HG03095 (cell line): ENCODE measurements at regions not wholly inside any gene's neighbourhood (a gene's known extent, or its start where the extent isn't known, plus 50 kb on each side); places are given as distances from the start of the nearest gene placed in this dataset.
"Not testable (repeated sequence)": the region's sequence is repeated elsewhere in the genome, so short reads cannot be mapped to it uniquely, and the experiment has no call there.

ENCODE experiments used
- ATAC-seq: cut with Tn5 transposase; IDR thresholded peaks from one replicate; pipeline ENCODE4 v1.9.1; 2021; ENCODE audit warnings: moderate library complexity; ENCODE audit not compliant: unreplicated experiment

GRCh38 chr13:23087880-23088279 lies 92.9 kb upstream of the SGCG start:
- ATAC-seq = no peak

DNA sequence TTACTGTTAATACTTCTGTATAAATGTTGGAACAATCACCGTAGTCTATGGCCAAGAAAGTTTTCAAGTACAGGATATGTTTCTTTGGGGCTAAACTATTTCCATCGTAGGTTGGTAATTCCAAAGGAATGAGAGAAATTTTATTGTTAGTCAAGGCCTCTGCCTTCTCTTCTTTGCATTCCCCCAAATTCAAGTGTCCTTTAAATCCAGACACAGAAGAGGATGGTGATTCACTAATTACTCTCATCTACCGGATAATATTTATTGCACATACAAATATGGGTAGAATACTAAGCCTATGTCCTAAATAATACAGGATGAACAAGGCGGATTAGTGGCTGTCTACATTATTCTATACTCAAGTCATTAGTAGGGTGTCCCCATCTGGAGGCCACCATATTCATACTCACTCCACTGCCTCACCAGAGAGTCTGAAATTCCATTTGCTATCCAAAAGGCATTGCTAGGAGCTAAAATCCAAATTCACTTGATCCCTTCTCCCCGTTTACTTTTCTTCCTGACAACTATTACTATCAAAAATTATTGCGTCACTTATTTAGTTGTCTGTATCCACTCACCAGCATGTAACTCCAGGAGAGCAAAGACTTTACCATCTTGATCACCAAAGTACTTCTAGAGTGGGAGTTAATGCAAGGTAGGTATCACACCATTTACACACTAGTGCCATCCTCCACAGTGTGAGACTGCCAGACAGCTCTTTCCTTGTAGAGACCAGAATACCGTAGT lies 82.4 kb upstream of the SGCG start:
- ATAC-seq = no peak

- no peak for ATAC-seq
These were observed 75.7 kb upstream of the SGCG start for GRCh38 chr13:23105051-23105450.

GRCh38 chr13:23107665-23108064 lies 73.1 kb upstream of the SGCG start:
- no peak for ATAC-seq

DNA sequence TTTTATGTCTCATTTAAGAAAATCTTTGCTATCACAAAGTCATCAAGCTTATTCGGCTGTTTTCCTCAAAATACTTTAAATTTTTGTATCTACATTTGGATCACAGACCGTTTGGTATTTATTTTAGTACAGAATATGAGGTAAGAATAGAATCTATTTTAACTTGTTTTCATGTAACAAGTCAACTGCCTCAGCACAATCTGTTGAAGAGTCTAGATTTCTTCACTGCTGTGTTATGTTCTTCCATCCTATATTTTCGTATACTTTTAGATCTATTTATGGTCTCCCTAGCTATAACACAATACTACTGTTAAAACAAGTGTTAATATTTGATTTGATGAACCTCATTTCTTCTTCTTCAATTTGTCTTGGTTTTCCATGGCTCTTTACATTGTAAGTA lies 61.6 kb upstream of the SGCG start:
- ATAC-seq = no peak

GRCh38 chr13:23127540-23127939 lies 53.2 kb upstream of the SGCG start:
- ATAC-seq = not testable (repeated sequence)

GRCh38 chr13:23129331-23129730 lies 51.4 kb upstream of the SGCG start:
- ATAC-seq = no peak
